ENCODE measurements at regions not wholly inside any gene's neighbourhood (a gene's known extent, or its start where the extent isn't known, plus 50 kb on each side); places are given as distances from the start of the nearest gene placed in this dataset.

- Histone ChIP-seq H3K4me3 (no peak overlapping the region), H3K27ac (no peak overlapping the region), H3K9me3 (no peaks in the 10 kb centered on the region), H3K27me3 (no peaks in the 10 kb centered on the region), H3K4me1 (no peaks in the 10 kb centered on the region), H3K36me3 (no peaks in the 10 kb centered on the region)
- DNase-seq = no peak
- TF ChIP-seq POLR2A (IDR thresholded peaks at IDR 0.05) = no peak
- no peak for TF ChIP-seq CTCF (IDR thresholded peaks at IDR 0.05)
Measured at GRCh38 chr6:132210886-132211563, 190.2 kb downstream of the MOXD1 start.

- H3K4me3 ChIP-seq = no peak overlapping the region
- H3K4me1 ChIP-seq = no peaks in the 10 kb centered on the region
- no peak overlapping the region for H3K27ac ChIP-seq
- DNase-seq = no peak
- TF ChIP-seq POLR2A (IDR thresholded peaks at IDR 0.05) (no peak), CTCF (IDR thresholded peaks at IDR 0.05) (no peak)
- no peaks in the 10 kb centered on the region for H3K27me3 ChIP-seq
- no peaks in the 10 kb centered on the region for H3K36me3 ChIP-seq
- H3K9me3 ChIP-seq = no peaks in the 10 kb centered on the region
Measured at GRCh38 chr6:132209351-132209750, 191.9 kb downstream of the MOXD1 start.

- Histone ChIP-seq H3K36me3 (no peaks in the 10 kb centered on the region), H3K27me3 (no peaks in the 10 kb centered on the region), H3K27ac (no peak overlapping the region), H3K4me3 (no peak overlapping the region), H3K4me1 (no peaks in the 10 kb centered on the region), H3K9me3 (no peaks in the 10 kb centered on the region)
- TF ChIP-seq POLR2A (IDR thresholded peaks at IDR 0.05) (no peak), CTCF (IDR thresholded peaks at IDR 0.05) (no peak)
- no peak for DNase-seq
Measured at GRCh38 chr6:132207991-132208390, 193.3 kb downstream of the MOXD1 start.

- DNase-seq = no peak
- Histone ChIP-seq H3K9me3 (no peaks in the 10 kb centered on the region), H3K27me3 (no peaks in the 10 kb centered on the region), H3K27ac (no peak overlapping the region), H3K36me3 (no peaks in the 10 kb centered on the region), H3K4me1 (no peaks in the 10 kb centered on the region), H3K4me3 (no peak overlapping the region)
- TF ChIP-seq CTCF (IDR thresholded peaks at IDR 0.05) (no peak), POLR2A (IDR thresholded peaks at IDR 0.05) (no peak)
Measured at GRCh38 chr6:132205946-132206345, 195.3 kb downstream of the MOXD1 start.

GRCh38 chr6:132204591-132204990 is 196.7 kb downstream of the MOXD1 start:
- no peak for TF ChIP-seq CTCF (IDR thresholded peaks at IDR 0.05)
- no peak for TF ChIP-seq POLR2A (IDR thresholded peaks at IDR 0.05)
- Histone ChIP-seq H3K27me3 (no peaks in the 10 kb centered on the region), H3K9me3 (no peaks in the 10 kb centered on the region), H3K4me1 (no peaks in the 10 kb centered on the region), H3K27ac (no peak overlapping the region), H3K4me3 (no peak overlapping the region), H3K36me3 (no peaks in the 10 kb centered on the region)
- DNase-seq = no peak

GRCh38 chr6:132202574-132202973 is 198.7 kb downstream of the MOXD1 start:
- H3K27me3 ChIP-seq = no peaks in the 10 kb centered on the region
- no peak for TF ChIP-seq POLR2A (IDR thresholded peaks at IDR 0.05)
- no peak for TF ChIP-seq CTCF (IDR thresholded peaks at IDR 0.05)
- H3K4me3 ChIP-seq = no peak overlapping the region

More at GRCh38 chr6:132202574-132202973, 198.7 kb downstream of the MOXD1 start:
- DNase-seq = no peak
- Histone ChIP-seq H3K27ac (peak overlapping the region in 2 of 4 donors; percentile 69 to 70), H3K36me3 (no peaks in the 10 kb centered on the region), H3K4me1 (no peaks in the 10 kb centered on the region), H3K9me3 (no peaks in the 10 kb centered on the region)

Data from Peyer's patch (tissue), 4 donors.